CD4-positive, alpha-beta T cell treated with Interleukin-21 for 1 hour (primary cell): ENCODE measurements at regions not wholly inside any gene's neighbourhood (a gene's known extent, or its start where the extent isn't known, plus 50 kb on each side); places are given as distances from the start of the nearest gene placed in this dataset.
"Not testable (repeated sequence)": the region's sequence is repeated elsewhere in the genome, so short reads cannot be mapped to it uniquely, and the experiment has no call there.

Experiments
- DNase-seq: peaks from one replicate; pipeline ENCODE4 v3.0.0-alpha.2; 2020

DNA sequence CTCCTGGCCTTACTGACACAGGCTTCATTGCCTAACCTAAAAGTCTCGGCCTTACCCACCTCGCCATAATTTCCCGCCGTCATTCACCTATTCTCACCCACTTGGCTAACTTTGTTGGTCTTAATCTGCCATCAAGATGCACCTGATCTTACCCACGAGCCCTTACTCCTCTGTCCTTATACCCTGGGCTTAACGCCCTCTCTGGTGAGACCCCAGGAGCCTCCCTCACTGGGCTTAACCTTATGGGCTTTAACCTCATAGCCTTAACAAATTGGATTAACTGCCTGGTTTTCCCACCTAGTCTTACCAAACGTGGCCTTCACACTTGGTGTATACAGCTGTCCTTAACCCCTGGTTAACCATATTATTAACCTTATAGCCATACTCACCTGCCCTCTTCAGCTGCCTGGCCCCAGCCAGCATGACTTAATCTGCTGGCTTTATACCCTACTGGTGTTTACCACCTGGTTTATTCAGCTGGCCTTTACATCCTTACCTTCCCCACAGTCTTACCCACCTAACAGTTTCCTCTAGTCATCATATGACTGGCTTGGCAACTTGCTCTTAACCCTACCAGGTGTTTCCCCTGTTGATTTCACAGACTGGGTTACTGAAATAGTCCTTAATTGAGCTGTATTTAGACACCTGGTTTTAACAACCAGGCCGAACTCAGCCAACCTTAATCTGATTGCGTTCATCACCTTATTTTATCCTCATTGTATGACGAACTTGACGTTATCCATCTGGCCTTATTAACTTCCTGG lies 132.0 kb upstream of the ZSWIM2 start:
- DNase-seq, result no peak

GRCh38 chr2:186980117-186980442 lies 131.1 kb upstream of the ZSWIM2 start:
- no peak for DNase-seq

- no peak for DNase-seq
Measured at GRCh38 chr2:186979439-186980116, 130.6 kb upstream of the ZSWIM2 start.

GRCh38 chr2:186977433-186978045 lies 128.6 kb upstream of the ZSWIM2 start:
- no peak for DNase-seq

DNA sequence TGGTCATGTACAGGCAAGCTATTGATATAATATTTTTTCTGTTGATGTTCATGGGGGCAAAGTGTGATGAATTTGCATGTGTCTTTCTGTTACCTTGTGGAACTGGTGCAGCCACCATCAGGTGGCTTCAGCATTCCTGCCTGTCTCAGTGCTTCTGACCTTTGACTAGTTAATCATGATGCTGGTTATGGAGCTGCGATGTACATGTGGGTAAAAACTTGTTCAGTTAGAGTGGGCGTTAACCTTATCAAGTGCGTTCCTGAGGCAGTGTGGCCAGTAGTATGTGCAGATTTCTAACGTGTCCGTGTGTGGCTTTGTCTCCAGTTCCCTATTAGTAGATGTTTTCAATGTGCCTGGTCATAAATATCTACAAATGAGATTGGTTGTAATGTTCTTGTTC lies 127.4 kb upstream of the ZSWIM2 start:
- no peak for DNase-seq

GRCh38 chr2:186972281-186972970 lies 123.5 kb upstream of the ZSWIM2 start:
- DNase-seq, result no peak

DNA sequence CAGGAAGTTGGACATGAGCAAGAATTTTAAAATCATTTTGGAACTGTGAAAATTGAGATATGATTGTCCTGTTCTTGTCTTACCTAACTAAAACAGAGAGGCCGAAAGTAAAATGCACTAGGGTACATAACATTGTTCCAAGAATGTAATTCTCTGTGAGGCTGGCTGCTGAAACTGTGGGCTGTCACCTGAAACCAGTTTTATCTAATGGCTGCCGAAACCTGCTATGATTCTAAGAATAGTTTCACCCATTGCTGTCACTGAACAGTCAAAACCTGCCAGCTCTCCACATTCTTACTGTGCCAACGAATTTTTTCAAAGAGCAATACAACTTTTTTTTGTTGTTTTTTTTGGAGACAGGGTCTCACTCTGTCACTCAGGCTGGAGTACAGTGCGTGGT lies 119.3 kb upstream of the ZSWIM2 start:
- no peak for DNase-seq

GRCh38 chr2:186966015-186966414 lies 117.0 kb upstream of the ZSWIM2 start:
- DNase-seq, result no peak

DNA sequence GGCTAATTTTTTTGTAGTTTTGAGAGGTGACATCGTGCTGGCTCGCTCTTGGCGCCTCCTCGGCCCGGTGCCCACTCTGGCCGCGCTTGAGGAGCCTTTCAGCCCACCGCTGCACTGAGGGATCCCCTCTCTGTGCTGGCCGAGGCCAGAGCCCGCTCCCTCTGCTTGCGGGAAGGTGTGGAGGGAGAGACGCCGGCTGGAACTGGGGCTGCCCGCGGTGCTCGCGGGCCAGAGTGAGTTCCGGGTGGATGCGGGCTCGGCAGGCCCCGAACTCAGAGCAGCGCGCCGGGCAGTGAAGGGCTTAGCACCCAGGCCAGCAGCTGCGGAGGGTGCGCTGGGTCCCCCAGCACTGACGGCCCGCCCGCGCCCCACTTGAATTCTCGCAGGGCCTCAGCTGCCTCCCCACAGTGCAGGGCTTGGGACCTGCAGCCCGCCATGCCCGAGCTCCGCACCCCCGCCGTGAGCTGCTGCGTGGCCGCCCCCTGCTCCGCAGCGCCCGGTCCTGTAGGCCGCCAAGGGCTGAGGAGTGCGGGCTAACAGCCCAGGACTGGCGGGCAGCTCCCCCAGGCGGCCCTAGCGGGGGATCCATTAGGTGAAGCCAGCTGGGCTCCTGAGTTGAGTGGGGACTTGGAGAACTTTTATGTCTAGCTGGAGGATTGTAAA lies 113.2 kb upstream of the ZSWIM2 start:
- no peak for DNase-seq

DNA sequence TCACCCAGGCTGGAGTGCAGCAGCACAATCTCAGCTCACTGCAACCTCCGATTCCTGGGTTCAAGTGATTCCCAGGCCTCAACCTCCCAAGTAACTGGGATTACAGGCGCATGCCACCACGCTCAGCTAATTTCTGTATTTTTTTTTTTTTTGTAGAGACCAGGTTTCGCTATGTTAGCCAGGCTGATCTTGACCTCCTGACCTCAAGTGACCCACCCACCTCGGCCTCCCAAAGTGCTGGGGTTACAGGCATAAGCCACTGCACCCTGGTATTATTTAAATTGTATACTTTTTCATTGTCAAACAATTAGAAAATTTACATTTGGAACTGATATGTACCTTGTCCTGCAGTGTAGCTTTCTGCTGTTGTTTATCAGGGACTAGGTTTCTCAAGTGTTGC lies 111.3 kb upstream of the ZSWIM2 start:
- DNase-seq, result not testable (repeated sequence)

DNA sequence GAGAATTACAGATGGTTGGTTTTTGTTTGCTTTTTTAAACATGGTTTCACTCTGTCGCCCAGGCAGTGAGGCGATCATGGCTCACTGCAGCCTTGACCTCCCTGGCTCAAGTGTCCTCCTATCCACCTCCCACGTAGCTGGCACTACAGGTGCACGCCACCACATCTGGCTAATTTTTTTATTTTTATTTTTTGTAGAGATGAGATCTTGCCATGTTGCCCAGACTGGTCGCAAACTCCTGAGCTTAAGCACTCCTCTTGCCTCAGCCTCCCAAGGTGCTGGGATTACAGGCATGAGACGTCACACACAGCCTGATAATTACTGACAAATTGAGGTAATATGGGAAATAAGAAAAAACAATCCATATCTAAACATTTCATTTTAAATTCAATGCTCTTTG lies 110.5 kb upstream of the ZSWIM2 start:
- no peak for DNase-seq

- DNase-seq, result no peak
Measured at GRCh38 chr2:186950694-186951093, 101.7 kb upstream of the ZSWIM2 start.

DNA sequence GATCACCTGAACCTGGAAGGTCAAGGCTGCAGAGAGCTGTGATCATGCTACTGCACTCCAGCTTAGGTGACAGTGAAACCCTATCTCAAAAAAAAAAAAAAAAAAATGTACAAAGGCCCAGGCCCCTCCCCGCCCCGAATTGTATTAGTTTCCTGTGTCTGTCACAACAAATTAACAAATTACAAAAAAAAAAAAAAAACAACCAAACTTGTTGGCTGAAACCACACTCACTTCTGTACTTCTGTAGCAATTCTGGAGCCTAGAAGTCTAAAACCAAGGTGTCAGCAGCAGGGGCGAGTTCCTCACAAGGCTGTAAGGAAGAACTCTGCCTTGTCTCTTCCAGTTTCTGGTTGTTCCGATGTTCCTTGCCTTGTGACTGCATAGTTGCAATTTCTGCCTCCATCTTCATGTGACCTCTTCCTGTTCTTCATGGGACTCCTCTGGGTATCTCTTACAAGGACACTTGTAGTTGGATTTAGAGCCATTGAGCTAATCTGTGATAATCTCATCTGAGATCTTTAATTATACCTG lies 100.8 kb upstream of the ZSWIM2 start:
- DNase-seq, result no peak

DNA sequence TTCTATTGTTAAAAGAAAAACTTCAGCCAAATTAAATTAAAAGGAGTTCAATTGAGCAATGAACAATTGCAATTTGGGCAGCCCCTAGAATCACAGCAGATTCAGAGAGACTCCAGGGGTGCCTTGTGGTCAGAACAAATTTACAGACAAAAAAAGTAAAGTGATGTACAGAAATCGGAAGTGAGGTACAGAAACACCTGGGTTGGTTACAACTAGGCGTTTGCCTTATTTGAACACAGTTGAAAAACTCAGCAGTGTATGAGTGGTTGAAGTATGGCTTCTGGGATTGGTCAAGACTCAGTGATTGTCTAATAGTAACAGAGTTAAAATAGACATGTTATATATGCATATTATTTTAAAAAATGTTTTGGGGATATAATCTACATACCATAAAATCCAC lies 98.5 kb upstream of the ZSWIM2 start:
- DNase-seq, result no peak

DNA sequence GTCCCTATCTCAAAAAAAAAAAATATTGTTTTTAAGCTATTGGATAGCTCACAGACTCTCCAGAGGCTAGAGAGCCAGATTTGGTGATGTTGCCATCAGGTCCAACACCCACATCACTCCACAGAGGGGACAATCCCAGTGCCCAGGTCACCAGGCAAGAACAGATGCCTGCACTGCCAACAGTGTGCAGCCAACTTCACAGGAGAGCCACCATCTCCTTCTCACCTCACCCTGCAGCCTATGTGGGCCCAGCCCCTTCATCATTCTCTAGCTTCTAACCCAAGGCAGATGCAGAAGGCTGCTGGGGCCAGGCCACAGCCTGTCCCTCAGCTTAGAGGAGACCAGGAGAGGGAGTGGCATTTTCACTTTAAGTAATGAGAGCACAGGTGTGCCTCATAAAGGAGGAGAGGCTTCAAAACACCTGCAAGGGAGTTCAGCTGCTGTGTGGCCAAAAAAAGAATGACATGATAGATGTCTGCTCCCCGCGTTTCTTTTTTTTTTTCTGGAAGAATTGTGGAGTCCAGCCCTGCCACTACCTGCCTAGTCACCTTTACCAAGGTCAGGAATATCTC lies 98.0 kb upstream of the ZSWIM2 start:
- DNase-seq, result no peak

DNA sequence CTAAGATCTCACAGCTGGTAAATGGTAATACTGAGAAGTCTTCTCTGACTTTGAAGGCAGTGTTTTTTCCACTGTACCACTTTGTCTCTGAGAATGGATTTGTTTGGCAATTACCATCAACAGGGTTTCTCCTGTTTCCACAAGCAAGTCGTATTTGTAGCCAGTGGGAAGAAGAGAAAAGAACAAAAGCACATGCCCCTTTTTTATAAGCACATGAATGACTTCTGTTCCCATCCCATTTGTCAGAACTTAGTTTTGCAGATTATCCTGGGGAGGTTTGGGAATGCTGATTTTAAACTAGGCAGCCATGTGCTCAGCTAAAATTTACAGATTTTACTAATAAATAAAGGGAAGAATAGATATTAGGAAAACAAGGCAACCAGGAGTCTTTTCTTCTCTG lies 92.9 kb upstream of the ZSWIM2 start:
- DNase-seq, result no peak

DNA sequence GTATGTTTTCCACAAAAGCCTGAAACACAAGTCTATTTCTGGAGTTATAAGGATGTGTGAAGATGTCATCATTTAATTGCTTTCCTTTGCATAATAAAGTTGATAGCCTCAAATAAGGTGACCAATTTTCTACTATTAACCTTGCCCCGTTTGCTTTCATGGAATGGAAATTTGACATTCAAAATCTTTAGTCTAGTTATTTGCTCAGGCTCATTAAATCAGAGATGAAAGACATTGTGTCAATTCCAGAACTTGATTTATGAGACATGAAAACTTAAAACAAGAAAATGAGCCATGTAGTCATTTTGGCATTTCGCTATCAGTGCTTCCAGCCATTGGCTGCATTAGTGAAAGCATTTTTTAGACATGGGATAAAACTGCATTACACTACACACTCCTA lies 91.5 kb upstream of the ZSWIM2 start:
- no peak for DNase-seq

- no peak for DNase-seq
Measured at GRCh38 chr2:186934420-186934819, 85.5 kb upstream of the ZSWIM2 start.

- DNase-seq, result no peak
Measured at GRCh38 chr2:186927867-186928191, 78.9 kb upstream of the ZSWIM2 start.

DNA sequence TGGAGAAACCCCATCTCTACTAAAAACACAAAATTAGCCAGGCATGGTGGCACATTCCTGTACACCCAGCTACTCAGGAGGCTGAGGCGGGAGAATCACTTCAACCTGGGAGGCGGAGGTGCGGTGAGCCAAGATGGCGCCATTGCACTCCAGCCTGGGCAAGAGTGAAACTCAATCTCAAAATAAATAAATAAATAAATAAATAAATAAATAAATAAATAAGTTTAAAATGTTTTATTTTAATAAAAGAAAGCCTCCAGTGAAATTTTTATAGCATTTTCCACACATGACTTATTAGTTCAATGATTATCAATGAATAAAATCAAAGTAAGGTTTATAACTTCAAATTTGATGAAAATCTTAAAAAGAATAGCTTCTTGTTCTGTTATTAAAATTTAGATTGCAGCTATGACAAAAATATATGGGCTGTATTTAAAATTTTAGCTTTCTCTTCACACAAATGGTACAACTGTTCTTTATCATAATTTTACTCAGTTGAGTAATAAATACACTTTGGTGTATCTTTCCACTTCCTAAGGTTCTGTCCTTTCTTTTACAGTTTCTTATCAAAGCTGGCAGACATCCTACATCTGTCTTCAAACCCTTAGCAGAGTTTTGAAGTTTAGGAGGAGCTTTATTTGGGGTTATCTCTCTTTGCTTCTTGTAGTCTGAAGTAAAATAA lies 78.4 kb upstream of the ZSWIM2 start:
- no peak for DNase-seq

GRCh38 chr2:186925514-186925913 lies 76.5 kb upstream of the ZSWIM2 start:
- DNase-seq, result no peak

DNA sequence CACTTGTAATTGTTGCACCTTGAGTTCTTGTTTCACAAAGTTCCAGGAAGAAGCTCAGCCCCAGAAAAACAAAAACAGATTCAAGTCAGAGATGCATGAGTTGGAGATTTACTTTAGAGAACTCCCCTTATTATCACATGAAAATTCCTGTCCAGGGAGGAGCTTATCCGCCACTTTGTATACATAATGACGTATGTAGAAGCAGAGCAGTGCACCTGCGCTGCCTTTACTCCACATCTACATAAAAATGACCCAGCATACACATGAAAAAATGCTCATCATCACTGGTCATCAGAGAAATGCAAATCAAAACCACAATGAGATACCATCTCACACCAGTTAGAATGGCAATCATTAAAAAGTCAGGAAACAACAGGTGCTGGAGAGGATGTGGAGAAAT lies 73.3 kb upstream of the ZSWIM2 start:
- DNase-seq, result not testable (repeated sequence)
